Right hindlimb (tissue), 1 donor: ENCODE measurements at regions not wholly inside any gene's neighbourhood (a gene's known extent, or its start where the extent isn't known, plus 50 kb on each side); places are given as distances from the start of the nearest gene placed in this dataset.
"Not testable (repeated sequence)": the region's sequence is repeated elsewhere in the genome, so short reads cannot be mapped to it uniquely, and the experiment has no call there.

Experiments
- DNase-seq: peaks from one replicate; pipeline ENCODE4 v3.0.0-alpha.2; 2018

- no peak for DNase-seq
Measured at GRCh38 chr10:84571146-84571545, 242.8 kb downstream of the CCSER2 start.

DNA sequence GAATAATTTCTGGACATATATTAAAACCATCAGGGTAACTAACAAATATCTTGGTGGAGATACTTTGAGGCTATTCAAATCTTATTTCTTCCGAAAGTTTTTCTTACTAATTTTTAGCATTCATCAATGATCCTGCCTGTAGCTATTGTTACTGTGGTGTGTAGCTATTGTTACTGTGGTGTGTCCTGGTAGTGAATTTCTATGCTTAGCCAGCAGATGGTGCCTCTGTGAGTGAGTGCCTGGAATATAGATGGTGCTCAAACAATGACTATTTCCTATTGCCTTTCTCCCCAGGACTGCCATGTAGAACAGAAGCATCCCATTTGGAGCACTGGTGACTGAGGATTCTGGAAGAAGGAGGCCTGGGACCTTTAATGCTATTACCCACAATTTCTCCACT, 245.7 kb downstream of the CCSER2 start:
- DNase-seq, result no peak

- no peak for DNase-seq
Measured at GRCh38 chr10:84581976-84582375, 253.6 kb downstream of the CCSER2 start.

- DNase-seq, result peak; percentile 29
Measured at GRCh38 chr10:84583501-84583900, 255.1 kb downstream of the CCSER2 start.

DNA sequence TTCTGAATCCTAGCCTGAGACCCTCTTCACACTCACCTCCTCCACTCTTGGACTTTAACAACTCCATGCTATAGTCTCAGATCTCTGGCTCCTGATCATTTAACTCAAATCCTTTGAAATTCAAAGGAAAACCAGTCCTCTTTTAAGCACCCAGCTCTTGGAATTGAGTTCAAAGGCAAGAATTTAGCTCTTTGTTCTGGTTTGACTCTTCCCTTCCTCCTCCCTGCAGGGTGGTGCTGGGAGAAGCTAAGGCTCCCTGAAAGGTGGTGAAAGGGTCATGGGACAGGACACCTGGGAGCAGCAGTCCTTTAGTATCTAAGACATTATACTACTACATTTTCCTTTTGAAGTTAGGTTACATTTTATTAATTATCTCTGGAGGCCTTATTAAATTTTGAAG, 259.4 kb downstream of the CCSER2 start:
- DNase-seq, result no peak

- DNase-seq, result no peak
Measured at GRCh38 chr10:84588426-84588825, 260.0 kb downstream of the CCSER2 start.

DNA sequence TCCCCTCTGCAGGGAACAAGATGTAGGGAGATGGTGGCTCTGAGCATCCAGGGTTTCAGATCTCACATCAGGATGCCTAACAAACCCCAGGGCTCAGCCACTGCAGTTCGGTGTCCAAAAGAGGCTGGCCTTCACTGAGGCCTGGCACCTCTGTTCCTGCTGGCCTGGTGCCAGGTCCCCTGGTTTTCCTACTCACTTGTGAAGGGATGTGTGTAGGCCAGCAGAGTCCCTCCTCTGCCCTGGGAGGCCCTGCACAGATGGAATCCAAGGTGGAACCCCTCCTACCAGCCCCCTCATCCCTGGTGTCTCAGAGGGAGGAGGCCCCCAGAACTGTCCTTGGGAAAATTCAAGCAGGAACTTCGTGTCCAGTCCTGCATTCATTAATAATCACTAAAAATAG, 260.6 kb downstream of the CCSER2 start:
- no peak for DNase-seq

GRCh38 chr10:84589526-84590205, 261.3 kb downstream of the CCSER2 start:
- no peak for DNase-seq

- DNase-seq, result no peak
Measured at GRCh38 chr10:84590327-84591193, 262.2 kb downstream of the CCSER2 start.

DNA sequence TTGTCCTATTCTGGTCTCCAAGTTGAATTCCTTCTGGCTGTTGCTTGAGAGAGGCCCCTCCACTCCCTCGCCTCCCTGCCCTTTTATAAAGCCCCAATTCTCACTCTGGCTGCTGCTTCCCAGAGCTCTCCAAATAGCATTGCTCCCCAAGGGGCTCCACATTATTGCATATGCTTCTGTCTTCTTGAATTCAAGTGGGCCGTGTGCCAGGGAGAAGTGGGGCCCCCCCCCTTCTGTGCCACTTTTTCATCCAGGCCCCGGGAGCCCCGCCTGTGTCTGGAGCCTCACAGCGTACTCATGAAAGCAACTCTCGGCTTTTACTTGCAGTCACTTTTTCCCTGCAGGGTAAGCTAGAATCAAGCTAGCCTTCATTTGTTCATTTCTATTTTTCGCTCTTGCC, 265.1 kb downstream of the CCSER2 start:
- no peak for DNase-seq

DNA sequence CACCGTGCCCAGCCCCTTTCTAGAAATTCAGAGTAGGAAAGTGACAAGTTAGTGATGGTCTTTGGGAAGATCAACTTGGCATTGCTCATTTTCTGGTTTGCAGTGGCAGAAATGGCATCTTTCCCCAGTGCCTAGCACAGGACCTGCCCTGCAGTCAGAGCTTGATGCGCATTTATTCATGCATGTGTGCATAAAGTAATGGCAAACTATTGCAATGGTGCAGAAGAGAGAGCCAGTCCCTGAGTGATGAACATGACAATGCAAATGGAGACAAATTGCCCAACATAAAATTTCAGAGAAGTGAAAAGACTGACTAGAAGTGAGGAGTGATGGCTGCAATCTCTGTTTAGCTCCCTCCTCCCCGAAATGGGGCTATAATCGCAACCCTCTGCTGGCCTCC, 268.2 kb downstream of the CCSER2 start:
- DNase-seq, result no peak

- no peak for DNase-seq
Measured at GRCh38 chr10:84599254-84599653, 270.9 kb downstream of the CCSER2 start.

DNA sequence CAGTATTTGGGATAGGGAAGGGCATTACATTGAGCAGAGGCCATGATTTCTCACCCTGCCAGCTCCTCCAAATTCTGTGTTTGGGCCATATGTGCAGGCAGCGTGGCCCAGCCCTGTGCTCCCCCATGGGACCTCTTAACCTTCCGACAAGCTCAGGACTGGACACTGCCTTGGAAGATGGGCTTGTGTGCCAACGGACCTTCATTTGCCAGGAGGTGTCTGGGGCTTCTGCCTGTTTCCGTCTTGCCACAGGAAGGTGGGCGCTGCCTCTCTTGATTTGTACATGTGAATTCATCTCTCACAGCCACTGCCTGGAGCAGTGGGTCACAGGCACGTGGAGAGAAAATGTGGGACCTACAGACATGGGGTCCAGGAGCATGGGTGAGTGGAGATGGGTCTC, 272.6 kb downstream of the CCSER2 start:
- DNase-seq, result no peak

GRCh38 chr10:84602543-84602942, 274.2 kb downstream of the CCSER2 start:
- DNase-seq, result not testable (repeated sequence)

DNA sequence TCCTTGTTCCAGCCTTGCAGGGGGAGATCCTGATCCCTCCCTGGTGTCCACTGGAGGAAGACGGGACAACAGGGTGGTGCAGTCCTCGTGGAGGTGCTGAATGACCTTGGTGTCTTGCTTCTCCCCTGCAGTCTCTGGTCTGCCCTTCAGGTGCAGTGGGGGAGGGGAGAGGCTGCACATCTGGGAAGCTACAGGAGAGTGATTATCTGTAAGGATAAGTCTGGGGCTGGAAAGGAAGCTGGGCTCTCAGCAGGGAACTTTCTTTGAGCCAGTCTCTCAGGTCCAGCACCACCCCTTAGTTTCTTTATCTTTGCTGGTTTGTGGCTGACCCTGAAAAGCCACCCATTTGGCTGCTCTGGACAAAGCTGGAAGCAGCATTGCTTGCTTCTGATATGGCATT, 275.6 kb downstream of the CCSER2 start:
- no peak for DNase-seq

GRCh38 chr10:84605802-84606201, 277.4 kb downstream of the CCSER2 start:
- no peak for DNase-seq

GRCh38 chr10:84606428-84606827, 278.0 kb downstream of the CCSER2 start:
- DNase-seq, result no peak

GRCh38 chr10:84607044-84607443, 278.7 kb downstream of the CCSER2 start:
- DNase-seq, result no peak

- DNase-seq, result no peak
Measured at GRCh38 chr10:84607523-84607922, 279.1 kb downstream of the CCSER2 start.

DNA sequence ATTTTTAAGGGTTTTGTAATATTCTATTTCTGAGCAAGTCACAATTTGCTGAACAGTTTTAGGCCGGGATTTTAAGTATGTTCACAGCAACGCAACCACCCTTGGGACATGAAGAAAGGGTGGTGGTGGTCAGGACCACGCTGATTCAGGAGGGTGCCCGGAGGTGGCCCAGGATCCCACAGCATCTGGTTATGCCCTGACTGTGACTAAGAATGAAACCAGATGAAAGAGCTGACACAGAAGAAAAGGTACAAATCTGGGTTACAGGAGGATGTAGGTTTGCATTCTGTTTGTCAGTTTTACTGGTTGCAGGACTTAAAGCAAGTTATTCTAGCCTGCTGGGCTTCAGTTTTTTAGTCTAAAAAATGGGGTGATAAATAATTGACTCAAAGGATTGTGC, 279.7 kb downstream of the CCSER2 start:
- no peak for DNase-seq

DNA sequence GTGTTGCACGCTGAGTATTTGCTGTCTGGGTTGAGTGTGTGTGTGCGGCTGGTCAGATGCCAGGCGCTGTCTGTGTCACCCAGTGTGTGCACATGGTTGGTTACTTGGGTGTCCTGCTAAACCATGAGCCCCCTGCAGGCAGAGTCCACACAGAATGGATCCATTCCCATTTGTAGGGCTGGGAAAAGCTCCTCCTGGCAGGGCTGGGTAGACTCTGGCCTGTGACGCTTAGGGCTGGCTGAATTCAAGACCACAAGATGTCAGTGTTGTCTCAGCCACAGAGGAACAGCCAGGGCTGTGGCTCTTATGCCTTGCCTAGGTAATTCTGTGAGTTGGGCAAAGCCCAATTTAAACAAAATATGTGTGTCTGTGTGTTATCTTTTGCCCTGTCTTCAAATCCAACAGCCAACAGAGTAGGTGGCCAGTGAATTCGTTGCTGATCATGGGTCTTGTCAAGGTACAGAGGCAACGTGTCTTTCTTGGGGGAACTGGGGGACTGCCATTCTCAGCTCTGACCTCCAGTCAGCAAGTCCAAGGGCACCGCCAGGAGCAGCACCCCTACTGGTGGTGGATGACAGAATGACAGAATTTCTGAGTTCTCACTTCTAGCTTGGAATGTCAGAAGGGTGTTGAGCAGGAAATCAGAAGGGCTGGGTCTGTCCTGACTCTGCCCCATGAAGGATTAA, 285.1 kb downstream of the CCSER2 start:
- peak; percentile 47 for DNase-seq

GRCh38 chr10:84626397-84627087, 298.2 kb downstream of the CCSER2 start:
- DNase-seq, result no peak

GRCh38 chr10:84632866-84633265, 304.5 kb downstream of the CCSER2 start:
- DNase-seq, result no peak
